Muscle of back (tissue), 3 donors: ENCODE measurements at regions not wholly inside any gene's neighbourhood (a gene's known extent, or its start where the extent isn't known, plus 50 kb on each side); places are given as distances from the start of the nearest gene placed in this dataset.

Experiments used
- DNase-seq, 3 donors: peaks; one replicate each; pipeline versions ENCODE4 v3.0.0 to v3.0.0-alpha.2; 2013

DNA sequence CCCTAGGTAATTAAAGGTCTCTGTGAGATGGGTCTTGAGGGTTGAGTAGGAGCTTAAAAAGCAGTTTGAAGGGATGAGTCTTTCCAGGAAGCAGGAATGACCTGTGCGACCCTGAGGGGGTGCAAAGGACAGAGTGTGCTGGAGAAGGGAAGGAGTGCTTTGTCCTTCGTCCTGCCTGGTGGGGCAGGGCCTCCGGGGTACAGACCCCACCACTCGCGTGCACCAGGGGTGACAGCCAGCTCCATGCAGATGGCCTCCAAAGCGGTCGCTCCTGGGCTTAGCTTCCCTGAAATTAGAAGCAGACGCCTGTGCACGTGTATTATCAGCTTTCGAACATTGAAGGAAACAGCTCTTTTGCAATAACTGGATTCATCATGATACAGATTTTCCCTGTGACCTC is 959.8 kb downstream of the BRD1 start:
- peak in 2 of 3 donors; percentile 16 to 34 for DNase-seq

DNA sequence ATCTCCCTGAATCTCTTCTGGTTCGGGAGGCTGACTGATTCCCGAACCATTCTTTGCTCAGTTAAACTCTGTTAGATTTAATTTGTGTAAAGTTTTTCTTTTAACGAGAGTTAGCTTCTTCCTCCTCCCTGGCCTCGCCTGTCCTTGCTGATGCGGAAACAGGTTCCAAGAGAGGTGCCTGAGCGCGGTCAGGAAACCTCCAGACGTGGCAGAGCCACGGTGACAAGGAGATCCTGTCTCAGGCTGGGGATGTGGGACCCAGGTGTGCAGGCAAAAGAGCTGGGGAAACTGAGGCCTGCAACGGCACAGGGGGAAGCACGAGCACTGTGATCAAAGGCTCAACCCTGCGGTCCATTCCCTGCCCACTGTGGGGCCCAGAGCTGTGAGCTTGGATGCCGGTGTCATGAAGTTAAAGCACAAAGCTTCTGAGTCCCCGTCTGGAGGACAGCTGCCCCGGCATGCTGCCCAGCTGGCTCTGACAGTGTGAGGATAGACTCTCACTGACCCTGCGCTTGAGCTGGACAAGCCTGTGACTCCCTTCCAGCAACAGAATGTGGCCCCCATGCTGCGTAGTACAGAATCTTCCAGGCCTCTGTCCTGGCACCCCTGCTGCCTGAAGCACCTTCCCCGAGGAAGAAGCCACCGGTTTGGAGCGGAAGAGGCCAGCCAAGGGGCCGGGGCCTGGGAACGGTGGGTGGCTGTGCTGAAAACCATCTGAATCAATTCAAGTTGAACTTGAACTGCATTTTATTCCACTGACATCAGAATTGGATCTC is 960.6 kb downstream of the BRD1 start:
- DNase-seq: peak; percentile 50 to 74 (median 69)

GRCh38 chr22:48864748-48865147 is 962.9 kb downstream of the BRD1 start:
- DNase-seq: no peak

GRCh38 chr22:48863965-48864528 is 963.6 kb downstream of the BRD1 start:
- no peak for DNase-seq

DNA sequence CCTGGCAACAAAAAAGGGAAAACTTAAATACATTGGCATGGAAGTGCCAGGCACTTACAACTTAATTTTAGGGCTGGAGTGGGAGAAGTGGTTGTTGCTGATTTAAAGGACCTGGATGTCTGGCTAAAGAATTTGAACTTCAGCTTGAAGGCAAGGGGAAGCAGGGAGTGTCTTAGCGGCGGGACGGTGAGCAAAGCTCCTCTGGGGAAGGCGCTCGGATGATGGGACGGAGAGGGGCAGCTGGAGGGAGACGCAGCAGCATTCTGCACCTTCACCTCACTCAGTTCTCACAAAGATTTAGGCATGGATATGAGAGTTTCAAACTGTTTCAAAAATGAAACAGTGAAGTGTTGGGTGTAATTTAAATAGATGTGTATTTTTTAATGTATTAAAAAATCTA is 967.1 kb downstream of the BRD1 start:
- no peak for DNase-seq

GRCh38 chr22:48858856-48859255 is 968.8 kb downstream of the BRD1 start:
- DNase-seq: no peak

GRCh38 chr22:48858121-48858520 is 969.6 kb downstream of the BRD1 start:
- no peak for DNase-seq

DNA sequence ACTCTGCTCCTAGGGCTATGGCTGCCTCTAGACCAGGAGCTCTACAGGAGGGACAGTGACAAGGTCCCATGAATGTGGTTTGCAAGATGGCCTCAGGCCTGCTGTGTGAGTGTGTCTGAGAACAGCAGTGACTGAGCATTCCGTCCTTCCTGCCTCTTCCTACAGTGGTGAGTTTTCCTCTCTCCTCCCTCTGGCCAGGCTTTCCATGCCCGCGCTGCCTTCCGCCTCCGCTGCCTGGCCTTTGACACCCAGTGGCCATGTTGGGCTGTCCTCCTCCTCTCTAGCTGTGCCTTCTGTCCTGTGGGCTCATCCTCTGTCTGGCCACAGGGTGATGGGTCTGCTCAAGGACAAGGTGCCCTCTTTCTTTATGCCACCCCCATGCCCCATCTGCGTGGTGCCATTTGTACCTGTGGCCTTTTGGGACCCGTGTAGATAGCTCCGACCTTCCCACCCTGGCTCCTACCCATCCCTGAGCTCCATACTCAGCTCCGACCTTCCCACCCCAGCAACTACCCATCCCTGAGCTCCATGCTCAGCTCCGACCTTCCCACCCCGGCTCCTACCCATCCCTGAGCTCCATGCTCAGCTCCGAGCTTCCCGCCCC is 970.4 kb downstream of the BRD1 start:
- no peak for DNase-seq

DNA sequence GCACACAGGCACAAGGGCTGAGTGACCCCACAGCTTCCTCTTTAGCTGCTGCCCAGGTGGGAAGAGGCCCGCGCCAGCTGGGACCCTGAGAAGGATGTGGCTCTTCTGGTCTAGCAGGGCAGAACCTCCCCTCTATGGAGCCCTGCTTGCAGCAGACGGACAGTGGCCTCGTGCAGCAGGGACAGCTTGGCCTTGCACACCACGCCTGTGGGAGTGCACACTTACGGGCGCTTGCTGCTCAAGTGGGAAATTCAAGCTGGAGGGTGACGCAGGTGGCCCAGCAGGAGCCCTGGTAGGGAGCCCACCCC is 971.4 kb downstream of the BRD1 start:
- no peak for DNase-seq

GRCh38 chr22:48855593-48856307 is 971.9 kb downstream of the BRD1 start:
- DNase-seq: no peak

- DNase-seq: no peak
These were observed 972.7 kb downstream of the BRD1 start for GRCh38 chr22:48855013-48855412.

GRCh38 chr22:48853627-48854240 is 973.9 kb downstream of the BRD1 start:
- no peak for DNase-seq

DNA sequence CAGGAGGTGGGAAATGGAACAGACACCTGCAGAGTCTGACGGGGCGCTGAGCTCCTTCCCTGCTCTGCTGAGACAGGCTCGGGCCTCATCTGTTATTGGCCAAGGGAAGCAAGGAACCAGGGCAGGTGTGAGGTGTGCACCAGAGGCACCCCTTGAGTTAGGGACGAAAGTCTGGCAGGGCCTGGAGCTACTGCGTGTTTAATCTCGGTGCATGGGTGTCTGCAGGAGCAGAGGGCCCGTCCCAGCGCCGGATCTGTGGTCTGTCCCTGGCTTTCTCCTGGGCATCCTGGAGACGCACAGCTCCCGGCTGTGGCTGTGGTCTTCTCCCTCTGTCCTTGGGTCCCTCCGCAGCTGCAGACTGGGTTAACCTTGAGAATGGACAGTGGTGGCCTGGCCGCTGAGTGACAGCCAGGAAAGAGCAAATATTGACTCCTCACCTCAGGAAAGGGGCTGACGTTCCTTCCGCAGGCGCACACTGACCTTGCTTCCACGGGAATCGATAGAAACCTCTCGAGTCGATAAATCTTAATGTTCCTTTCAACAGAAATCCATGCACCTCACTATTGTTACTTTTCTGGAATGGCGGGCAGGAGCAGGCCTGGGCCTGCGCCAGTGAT is 975.6 kb downstream of the BRD1 start:
- DNase-seq: no peak

GRCh38 chr22:48850658-48851287 is 976.9 kb downstream of the BRD1 start:
- no peak for DNase-seq

DNA sequence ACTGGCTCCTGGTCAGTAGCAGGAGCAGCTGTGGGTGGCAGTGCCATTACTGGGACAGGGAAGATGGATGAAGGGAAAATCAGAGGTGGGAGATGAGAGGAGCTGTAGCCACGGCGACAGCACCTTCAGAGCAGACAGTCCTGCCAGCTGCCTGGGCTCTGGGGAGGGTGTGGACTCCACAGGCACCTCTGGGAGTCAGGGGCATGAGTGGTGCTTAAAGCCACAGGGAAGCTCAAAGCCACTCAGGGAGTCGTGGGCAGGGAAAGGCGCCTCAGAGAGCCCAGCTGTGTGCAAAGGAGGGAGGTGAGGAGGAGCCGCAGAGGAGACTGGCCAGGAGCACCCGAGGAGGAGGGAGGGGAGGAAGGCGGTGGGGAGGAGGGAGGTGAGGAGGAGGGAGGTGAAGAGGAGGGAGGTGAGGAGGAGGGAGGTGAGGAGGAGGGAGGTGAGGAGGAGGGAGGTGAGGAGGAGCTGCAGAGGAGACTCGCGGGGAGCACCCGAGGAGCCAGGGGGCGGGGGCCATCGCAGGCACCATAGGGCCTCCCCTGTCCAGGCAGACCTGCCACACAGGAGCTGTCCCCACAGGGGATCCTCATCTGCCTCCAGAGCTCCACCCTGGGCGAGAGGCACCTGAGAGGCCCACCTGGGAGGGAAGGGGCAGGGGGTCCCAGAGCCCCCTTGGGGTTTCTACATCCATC is 977.6 kb downstream of the BRD1 start:
- DNase-seq: no peak

- no peak for DNase-seq
These were observed 978.3 kb downstream of the BRD1 start for GRCh38 chr22:48849219-48849912.

DNA sequence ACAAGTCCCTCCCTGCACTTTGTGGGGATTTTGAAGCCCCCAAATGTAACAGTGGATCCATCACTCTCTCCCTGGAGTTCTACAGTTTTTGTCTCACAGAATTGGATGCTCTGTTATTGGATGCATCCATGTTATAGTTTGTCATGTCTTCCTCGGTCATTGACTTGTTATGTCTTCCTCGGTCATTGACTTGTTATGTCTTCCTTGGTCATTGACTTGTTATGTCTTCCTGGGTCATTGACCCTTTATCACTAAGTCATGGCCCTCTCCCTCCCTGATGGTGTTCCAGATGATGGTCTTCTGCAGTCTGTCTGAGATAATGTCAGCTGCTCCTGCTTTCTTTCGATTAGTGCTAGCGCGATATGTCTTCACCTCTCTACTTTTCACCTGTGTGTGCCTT is 981.5 kb downstream of the BRD1 start:
- no peak for DNase-seq

GRCh38 chr22:48845356-48845936 is 982.2 kb downstream of the BRD1 start:
- no peak for DNase-seq

DNA sequence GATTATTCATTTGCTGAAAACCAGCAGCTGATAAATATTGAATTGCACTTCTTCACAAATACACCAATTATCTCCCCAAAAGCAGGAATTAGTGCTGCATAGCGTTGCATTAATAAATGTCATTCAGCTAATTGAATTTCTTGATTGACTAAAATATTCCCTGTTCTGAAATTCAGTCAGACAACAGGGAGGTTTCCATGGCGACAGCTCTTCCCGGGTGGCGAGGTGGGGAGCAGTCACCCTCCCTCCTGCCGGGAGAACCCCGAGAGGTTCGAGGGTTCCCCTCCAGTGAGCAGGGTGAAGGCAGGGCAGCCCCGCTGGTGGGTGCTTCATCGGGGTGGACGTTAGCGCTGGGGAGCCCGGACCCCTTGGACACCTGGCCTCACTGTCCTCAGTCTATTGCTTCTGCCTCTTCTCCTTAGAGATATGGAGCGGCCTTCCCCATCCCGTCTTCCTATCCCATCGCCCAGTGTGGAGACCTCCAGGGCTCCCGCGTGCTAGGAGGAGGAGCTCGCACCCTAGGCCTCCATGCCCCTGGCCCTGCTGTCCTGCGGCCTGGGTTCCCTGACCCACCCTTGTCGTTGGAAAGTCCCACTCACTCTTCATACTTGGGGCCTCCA is 983.5 kb downstream of the BRD1 start:
- no peak for DNase-seq
